PC-3 (cell line): ENCODE measurements at regions not wholly inside any gene's neighbourhood (a gene's known extent, or its start where the extent isn't known, plus 50 kb on each side); places are given as distances from the start of the nearest gene placed in this dataset.

ENCODE experiments used
- CTCF ChIP-seq: fragments of 300-600 bp; sonication (generic); conservative IDR thresholded peaks from 2 replicates; pipeline ENCODE4 v1.5.1; 2017; ENCODE audit warnings: antibody characterized with exemption, low read depth, mild to moderate bottlenecking, low read length
- EZH2phosphoT487 ChIP-seq: fragments of 300-600 bp; sonication (generic); IDR thresholded peaks from 2 replicates; pipeline ENCODE4 v1.6.1; 2018; ENCODE audit warnings: mild to moderate bottlenecking, antibody characterized with exemption, low read length, borderline replicate concordance

- TF ChIP-seq CTCF (no peak), EZH2phosphoT487 (no peak)
These were observed 193.5 kb upstream of the CNR1 start for GRCh38 chr6:88359530-88360202.
